ENCODE measurements at regions not wholly inside any gene's neighbourhood (a gene's known extent, or its start where the extent isn't known, plus 50 kb on each side); places are given as distances from the start of the nearest gene placed in this dataset.
A peak's percentile ranks its signal among the peaks of the same experiment; 100 is the strongest.

DNA sequence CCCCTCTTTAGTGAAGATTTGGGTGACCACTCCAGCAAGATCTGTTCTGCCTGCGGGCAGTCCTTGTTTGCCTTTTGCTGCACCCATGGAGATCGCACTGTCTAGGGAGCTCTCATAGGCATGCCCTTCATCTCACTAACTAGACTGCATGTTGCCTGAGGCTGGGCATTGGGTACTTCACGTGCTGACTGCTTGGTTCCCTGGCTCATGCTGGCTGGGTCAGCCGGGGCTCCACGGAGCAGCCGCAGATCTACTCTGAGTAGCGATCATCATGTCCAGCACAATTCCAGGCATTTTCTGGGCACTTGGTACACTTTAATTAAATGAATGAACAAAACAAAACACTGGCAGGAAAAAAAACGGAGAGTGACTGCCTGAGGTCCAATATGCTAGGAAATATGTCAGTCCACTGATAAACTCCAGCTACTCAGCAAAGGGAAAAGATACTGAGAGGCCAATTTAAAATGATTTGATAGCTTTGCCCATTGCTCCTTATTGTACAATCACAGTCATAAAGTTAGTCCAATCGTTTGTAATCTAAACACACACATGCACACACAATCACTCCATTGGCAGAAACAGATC lies 220.3 kb downstream of the C1D start:
- DNase-seq, result no peak

DNA sequence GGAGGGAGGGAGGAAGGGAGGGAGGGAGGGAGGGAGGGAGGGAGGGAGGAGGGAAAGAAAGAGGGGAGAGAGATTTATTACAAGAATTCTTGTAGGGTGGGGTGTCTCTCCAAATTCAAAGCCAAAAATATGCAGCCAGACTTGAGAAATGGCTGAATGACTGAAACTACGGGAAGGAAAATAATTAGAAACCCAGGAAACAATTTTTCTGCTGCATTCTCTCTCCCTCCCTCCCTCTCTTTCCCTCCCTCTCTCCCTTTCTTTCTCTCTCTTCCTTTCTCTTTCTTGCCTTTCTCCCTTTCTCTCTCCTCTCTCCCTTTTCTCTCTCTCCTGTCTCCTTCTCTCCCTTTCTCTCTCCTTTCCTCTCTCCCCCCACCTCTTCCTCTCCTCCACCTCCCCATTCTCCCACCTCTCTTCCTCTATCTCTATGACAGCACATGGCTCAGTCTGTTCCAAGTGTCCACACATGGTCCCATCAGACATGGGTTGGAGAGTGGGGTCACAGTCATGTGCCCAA lies 218.7 kb downstream of the C1D start:
- DNase-seq, result no peak

DNA sequence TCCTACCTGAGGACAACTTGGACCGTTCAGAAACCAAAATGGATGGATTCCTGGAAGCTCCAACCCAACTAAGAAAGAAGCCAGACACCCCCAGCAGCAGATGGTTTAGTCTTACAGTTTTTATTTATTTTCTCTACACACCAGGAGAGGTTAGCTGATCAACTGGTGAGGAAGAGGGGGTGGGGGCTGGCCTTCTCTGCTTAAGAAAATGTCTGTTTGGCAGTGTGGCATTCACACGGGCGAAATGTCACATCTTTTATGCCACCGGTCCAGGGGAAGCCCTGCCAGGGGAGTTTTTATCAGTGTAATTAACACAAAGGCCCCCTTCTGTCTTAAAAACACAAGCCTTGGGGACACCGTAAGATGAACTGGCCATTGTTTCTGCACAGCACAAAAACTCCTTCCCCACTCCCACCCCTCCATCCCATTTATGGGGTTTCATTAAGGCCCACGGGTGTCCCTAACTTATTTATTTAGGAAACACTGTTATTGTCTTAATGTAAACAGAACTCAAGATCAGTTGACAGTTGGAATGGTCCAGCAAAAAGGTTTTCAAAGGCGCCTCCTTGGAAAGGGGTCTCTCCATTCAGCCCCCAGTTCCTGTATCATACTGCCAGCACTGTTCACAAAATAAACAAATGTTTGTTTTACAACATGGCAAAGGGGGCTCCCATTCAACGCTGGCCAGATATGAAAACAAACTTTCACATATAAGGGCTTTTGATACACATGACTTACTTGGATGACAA lies 217.0 kb downstream of the C1D start:
- DNase-seq, result no peak

DNA sequence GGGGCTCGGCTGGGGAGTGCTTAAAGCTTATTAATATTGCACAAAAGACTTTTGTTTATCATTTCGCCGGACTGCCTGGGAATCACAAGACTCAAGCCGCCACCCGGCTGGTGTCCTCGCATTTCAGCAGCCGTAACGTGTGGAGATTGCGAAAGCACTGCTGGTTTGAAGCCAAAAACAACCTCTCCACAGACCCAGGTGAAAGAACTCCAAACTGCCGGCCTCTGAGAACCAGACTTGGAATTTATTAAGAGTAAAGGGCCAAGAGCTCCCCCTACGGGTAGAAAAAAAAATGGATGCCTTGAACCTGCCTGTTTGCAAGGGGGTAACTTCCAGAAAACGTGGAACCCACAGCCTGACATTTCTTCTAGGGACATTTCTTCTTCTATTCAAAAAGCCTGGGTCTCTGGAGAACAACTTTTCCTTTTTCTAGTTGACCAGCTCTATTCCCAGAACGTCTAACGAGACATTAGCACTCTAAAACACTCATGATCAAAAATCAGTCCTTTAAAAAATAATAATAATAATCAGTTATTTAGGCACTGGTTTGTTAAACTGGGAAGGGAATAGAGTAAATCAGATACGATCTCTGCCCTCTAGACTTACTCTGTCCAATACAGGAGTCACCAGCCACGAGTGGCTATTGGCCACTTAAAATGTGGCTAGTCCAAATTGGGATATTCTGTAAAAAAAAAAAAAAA lies 216.3 kb downstream of the C1D start:
- peak; percentile 82 for DNase-seq

DNA sequence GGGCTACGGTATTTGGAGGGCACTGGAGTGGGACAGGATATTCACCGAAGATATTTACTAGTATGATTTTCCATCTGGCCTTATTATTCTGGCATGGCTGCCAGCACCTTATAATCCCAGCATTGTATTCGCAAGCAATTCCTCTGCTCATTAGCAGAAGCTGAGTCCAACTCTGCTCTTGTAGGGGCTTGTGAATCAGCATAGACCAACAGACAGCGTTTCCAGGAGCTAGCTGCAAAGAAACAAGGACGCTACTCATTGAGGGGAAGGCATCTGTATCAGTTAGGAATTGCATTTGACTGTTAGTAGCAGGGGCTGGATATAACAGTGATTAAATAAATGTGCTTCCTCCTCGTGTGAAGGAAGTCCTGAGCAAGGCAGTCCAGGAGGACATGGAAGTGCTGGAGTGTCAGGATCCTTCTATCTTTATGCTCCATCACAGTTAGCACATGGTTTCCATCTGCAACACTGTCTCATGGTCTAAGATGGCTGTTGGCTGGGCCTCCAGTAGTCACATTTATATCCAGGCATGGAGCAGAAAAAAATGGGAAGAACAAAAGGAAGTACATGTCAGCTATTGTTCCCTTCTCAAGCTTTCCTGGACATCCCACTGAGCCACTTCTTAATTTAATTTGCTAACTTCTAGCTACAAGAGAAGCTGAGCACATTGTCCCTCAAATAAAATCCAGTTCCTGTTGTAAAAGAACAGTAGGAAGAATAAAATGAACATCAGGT lies 214.1 kb downstream of the C1D start:
- no peak for DNase-seq

DNA sequence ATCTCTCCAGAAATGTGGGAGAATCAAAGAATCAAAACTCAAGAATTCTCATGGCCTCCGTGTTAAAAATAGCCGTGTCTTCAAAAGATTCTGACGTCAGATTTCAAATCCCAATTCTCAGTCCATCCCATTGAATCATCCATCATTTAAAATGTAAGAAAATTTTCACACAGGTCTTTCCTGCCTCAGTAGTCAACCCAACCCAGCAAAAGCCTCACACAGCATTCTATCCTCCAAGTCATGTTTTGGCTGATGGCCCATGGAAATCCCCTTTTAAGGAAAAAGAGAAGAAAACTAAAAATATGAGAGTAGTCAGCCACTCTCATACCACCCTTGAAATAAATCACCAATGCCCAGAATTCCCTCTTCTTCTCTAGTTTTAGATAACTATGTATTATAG lies 211.8 kb downstream of the C1D start:
- no peak for DNase-seq

DNA sequence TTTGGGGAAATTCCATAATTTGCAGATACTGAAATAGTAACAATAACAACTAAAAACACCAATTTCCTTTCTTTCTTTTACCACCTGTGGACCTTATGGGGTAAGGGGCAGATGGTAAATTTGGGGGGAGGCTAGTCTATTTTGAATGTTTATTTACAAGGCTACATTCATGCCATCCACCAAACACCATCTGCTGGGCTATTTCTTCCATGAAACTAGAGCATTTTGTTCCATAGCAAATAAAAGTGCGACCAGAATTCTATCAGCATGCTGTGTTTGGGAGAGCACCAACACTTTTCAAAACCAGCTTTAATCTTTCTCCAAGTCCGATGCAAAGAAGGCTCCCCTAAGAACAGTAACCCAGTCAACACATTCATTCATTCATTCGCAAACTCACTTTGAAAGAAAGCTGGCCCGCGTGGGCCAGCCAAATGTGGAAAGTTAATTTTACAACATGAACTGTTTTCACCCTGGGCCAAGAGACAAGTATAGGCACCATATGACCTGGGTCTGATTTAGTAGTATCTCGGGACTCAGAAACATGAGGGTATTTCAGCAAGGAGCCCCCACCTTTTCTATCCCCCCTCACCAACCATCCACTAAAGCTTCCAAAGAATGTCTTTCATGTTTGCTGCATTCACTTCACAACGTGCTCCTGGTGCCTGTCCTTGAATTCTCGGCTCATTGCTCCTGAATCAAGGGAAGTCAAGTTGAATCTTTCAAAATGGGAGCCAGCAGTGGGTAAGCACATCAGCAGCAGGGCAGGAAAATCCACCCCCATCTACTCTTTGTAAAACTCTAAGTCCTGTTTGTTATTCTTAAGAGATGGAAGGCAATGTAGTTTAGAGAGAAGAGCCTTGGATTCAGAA lies 210.6 kb downstream of the C1D start:
- no peak for DNase-seq

DNA sequence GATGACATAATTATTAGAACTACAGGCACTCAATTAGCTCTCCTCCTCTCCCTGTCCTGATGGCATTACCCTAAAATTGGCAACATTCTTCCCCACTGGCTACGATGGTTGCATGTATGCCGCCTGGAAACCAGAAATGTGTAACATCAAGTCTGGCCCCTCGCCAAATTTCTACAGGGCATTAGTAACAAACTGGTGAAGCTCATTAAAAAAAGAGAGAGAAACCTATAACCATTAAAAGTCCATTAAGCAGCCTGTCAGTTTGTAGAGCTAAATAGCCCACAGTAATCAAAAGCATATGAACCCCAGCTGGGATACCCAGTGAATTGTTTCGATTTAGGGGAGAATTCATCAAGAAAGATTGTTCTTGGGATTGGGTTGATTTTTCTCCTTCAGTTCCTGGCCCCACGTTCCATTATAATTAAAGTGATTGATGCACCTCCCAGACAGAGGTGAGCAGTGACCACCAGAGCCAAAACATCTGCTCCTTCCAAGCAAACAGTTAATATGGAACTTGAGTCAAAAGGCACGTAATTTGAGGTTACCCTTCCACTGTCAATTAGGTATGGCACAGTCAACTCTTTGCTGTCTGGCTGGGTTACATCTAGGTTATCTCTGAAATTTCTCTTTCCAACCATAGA lies 208.6 kb downstream of the C1D start:
- DNase-seq, result no peak

DNA sequence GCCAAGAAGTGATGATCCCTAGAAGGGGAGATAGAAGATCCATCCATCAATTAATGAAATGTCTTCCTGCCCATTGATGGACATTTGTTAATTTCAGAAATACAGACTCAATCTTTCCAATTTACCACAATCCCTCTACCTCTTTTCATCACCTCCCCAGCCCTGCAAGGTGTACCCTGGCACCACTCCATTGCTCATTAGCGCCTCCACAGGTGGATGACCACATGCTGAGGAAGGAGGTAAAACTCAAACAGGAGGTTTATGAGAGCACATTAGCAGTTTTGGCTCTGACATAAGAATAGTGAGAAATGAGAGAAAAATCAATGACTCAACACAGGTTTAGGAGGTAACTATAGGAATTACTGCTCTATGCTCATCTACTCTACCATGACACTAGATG lies 208.0 kb downstream of the C1D start:
- no peak for DNase-seq

DNA sequence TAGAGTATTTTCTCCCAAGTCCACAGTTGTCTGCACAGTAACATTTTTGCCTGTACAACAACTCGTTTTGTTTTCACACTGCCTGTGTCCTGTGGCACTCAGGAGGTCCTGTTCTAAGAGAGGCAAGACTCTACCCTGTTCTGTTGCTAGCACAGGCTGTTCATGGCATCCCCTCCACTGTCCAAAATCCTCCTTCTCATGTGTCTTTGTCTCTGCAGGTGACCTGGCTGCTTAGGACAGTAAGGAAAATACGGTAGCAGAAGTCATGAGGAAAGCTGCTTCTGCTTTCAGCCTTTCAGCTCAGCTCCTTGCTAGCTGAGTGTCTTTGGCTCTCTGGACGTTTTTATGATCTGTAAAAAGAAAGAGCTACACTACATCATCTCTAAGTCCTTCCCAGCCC lies 205.9 kb downstream of the C1D start:
- DNase-seq, result no peak

DNA sequence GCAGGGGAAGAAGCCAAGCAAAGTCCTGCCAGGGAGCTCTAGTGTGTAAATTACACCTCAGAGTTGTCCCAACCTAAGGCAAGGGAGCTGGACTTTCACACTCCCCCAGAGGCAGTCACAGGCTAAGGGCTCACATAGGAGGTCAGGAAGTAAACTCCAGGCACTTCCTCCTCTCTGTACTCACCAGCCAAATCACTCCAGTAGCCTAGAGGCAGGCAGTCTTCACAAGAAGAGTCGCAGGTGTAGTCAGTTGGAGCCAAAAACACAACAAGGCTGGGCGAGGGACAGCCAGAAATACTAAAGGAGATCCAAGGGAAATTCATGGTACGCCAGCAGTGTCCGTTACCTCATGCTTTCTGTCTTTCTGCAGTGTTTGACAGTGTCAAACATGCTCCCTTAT lies 205.0 kb downstream of the C1D start:
- no peak for DNase-seq

DNA sequence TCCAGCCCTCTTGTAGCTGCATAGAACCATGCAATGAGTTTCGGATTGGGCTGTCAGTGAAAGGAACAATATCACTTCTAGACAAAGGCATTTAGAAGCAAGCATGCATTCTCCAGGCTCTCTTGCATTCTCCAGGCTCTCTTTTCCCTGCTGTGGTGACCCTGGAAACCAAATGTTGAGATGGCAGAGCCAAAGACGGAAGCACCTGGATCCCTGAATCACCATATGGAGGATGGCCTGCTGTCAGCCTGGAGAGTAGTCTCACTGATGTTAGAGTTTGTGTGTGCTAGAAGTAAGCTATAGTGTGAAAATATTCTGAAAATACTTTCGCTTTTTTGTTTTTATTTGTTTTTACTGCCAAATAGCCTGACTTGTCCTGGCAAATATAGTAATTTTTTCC lies 203.9 kb downstream of the C1D start:
- DNase-seq, result no peak

DNA sequence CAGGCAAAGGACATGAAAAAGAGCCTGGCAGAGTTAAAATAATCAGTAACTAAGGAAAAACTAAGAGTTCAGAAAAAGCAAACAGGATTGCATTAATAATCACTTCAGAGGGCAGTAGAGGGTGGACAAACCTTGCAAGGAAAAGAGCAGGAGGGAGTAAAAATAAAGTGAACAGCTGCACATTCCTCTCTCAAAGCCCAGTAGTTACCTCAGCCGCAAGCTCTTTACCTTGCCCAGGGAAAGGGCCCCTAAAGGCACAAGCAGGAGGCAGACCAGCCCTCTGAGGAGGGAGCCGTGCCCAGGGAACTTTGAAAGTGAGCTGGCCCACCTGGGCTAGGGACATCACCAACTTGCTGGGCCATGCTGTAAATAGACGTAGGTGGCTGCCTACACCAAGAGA lies 196.9 kb downstream of the C1D start:
- DNase-seq, result no peak

DNA sequence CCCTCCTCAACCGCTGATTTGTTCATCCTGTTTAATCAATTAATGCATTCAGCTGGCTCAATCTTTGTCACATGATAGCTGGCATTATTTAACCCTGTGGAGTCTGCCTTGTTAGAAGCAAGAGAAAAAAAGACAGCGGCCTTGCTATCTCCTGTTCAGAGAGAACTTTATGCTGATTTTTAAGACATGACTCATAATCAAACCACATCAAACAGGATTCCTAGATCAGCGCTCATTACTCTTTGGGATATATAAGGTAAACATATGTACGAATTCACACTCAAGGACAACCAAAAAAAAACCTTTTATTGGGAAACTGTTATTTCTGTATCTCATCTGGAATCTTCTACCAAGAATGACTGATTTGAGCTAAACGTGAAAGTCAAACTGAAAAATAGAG lies 195.1 kb downstream of the C1D start:
- DNase-seq, result no peak

DNA sequence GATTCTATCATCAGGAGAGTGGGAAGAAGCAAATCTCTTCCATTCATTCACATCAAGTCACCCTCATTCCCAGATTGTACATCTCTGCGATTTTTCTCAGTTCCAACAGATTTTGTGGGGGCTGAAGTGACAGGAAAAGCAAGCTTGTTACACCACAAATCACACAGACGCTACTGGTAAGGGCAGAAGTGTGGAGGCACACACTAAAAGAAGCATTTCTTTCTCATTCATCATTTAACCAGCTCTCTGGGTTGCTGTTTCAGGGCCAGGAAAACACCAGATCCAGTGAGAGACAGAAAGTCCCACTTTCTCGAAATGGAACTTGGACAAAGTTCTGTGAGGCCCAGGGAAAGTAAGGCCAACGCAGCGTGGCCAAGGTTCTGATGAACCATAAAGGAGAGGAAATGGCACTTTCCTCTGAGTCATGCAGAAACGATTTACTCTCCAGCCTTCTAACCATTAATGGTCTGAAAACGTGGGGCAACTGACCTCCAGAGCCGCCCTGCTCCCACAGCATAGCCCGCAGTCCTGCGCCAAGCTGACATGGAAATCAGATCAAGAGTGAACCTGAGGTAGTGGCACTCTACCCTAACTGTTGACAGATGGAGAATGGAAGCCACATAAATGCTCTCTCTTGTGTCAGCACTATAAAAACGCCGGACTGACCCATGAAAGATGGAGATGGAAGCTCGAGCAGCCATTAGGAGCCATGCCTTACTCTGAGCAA lies 191.0 kb downstream of the C1D start:
- no peak for DNase-seq

DNA sequence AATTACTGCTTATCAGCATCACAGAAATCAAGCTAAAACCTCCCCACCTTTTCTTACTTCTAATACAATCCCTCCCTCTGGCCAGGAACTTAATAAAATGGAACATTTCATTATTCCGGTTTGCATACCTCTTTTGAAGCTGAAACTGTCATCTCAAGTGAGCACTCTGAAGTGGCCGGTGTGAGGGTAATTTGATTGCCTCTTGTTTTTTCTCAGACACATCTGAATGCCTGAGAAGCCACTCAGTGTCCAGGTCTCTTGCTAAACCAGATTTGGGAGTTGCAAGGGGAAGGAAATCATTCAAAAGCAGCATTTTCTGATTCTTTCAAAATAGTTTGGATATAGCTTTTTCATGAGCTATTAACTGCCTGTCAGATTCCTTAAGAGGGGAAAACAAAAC lies 190.3 kb downstream of the C1D start:
- no peak for DNase-seq

DNA sequence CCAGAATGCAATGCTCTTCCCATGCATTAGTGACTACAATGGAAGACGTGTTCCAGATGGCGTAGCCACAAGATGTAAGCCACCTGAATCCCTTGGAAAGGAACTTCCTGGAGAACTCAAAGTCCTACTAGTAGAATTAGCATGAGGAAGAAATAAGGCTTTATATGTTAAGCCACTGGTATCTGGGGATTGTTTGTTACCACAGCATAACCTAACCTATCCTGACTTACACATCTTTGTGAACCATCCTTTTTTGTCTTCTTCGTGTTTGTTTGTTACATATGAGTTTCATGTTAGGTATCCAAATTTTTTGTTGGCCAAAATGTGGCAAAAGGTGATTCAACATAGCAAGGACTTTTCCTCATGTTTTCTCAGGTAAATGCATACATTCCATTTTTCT lies 188.9 kb downstream of the C1D start:
- no peak for DNase-seq

DNA sequence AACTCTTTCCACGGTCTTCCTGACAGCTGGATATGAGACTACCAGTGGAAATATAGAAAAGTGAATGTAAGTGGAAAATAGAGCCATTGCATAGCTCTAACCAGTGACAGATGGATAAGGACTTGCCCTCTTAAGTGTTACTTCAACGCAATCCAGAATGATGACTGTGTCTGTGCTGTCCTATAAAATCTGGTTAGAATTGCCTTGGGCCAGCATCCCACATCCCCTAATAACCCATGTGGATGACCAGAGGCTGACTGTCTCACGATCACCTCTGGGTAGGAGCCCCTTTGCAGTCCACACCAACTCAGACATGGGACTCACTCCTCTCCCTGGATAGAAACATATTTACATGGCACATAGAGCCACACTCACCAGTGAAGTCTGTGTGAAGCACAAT lies 186.6 kb downstream of the C1D start:
- DNase-seq, result no peak

DNA sequence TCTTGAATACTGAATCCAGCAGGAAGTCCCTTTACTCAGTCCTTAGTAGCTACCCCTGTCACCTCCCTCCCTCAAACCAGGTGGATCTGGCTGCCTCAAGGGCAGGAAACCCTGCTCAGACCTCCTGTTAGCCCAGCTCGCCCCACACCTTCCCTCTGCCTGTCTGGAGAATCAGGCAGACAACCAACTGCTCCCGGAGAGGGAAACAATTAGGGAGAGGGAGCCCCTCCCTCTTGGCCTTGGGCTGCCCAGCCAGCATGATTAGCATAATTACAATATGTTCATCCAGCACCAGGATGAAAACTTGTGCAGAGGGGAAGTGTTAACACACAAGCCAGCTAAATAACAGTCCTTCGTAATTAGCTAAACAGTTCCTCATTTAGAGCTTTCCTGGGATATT lies 185.5 kb downstream of the C1D start:
- no peak for DNase-seq

DNA sequence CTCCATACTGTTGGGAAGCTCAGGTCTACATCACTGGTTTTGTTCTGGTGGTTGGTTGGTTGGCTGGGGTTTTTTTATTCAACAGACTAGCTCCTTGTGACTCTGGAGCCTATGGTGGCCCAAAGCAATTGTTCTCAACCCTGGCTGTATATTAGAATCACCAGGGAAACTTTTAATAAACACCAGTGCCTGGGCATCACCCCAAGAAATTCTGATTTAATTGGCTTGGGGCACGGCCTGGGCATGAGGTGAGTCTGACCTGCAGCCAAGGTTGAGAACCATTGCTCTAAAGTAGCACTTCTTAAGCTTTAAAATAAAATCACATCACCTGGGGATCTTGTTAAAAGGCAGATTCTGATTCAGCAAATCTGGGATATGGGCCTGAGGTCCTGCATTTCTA lies 184.1 kb downstream of the C1D start:
- DNase-seq, result no peak

DNA sequence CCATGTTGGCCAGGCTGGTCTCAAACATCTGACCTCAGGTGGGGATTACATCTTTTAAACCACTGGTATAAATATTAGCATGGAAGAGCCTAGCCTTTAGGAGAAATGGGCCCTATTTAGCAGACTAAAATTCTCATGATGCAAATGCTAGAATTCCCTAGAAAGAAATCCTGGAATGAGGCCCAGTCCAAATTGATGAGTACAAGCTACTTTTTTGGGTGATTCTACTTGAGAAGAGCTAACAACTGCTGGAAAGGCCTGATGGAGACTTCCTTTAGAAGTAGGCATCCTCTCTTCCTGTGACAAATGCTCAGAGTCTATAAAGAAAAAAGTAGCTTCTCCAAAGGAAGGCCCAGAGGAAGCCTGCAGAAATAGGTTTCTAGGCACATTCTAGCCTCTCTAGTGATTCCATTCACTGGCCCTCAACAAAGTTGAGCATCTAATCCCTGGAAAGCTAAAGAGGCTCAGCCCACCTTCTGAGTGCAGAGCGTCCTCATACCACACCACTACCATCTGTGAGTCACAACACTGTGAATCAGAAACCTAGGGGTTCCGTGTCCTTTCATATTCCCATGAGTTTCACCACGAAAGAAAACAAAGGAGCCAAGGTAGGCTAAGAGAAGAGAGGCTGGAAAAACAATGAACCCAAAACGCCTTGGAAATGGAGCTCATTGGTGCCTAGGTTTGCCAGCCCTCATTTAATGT lies 183.1 kb downstream of the C1D start:
- DNase-seq, result no peak
